ENCODE measurements at regions not wholly inside any gene's neighbourhood (a gene's known extent, or its start where the extent isn't known, plus 50 kb on each side); places are given as distances from the start of the nearest gene placed in this dataset.

DNA sequence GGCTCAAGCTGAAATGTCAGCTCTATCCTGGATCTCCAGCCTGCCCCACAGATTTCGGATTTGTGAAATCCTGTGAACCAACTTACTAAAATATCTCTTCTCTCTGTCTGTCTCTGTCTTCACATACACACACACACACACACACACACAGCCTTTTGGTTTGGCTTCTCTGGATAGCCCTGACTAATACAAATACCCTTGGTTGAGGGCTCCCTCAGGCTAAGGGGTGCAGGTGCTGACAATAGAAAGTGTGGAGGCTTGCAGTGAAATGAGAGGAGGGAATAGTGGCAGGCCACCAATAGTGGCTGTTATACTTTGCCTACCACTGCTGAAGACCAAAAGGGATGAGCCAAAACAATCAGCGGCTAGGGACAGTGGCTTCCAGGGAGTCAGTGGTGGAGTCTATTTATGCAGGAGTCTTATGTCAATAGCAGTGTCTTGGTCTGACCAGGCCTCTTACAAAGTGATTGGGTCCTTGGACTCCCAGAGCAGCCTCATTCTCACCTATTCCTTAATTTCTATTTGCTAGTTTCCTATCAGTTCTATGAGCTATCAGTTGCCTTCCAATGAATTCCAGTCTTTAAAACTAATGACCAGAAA lies 93.2 kb upstream of the GAS1 start (continued):
- TF ChIP-seq KDM5A (IDR thresholded peaks at IDR 0.05; ENCODE audit: low read length) (no peak), CEBPB (IDR thresholded peaks at IDR 0.05; ENCODE audit: low read depth, low read length) (no peak), SIX5 (IDR thresholded peaks at IDR 0.05; ENCODE audit: low read depth, low read length) (no peak), CHD1 (IDR thresholded peaks at IDR 0.05; ENCODE audit: low read depth, low read length) (no peak), GABPA (IDR thresholded peaks at IDR 0.05; ENCODE audit: borderline replicate concordance, insufficient read depth, low read length) (no peak), NANOG (IDR thresholded peaks at IDR 0.05; ENCODE audit: insufficient read depth, low read depth, low read length, poor library complexity, severe bottlenecking) (no peak), TAF1 (IDR thresholded peaks at IDR 0.05; ENCODE audit: low read depth, low read length) (no peak)
